Caki2 (cell line): ENCODE measurements at regions not wholly inside any gene's neighbourhood (a gene's known extent, or its start where the extent isn't known, plus 50 kb on each side); places are given as distances from the start of the nearest gene placed in this dataset.
A peak's percentile ranks its signal among the peaks of the same experiment; 100 is the strongest.

Experiments used
- DNase-seq: peaks from one replicate; pipeline ENCODE4 v3.0.0-alpha.2; 2015; ENCODE audit warnings: low read depth
- in situ Hi-C: cut with HindIII; loops from 2 replicates; pipeline ENCODE4 v1.10.0; 2016; ENCODE audit warnings: low sequenced_read_pairs, low pct_unique_long_range_greater_than_20kb, mixed read lengths

GRCh38 chr5:34490506-34491250 is 165.4 kb upstream of the RAI14 start:
- DNase-seq: no peak
- in situ Hi-C loops: no loop called here

GRCh38 chr5:34491251-34491620 is 164.9 kb upstream of the RAI14 start:
- DNase-seq: no peak
- in situ Hi-C loops: no loop called here

- no peak for DNase-seq
- in situ Hi-C loops: no loop called here
These were observed 161.9 kb upstream of the RAI14 start for GRCh38 chr5:34494111-34494755.

GRCh38 chr5:34495178-34495577 is 160.9 kb upstream of the RAI14 start:
- in situ Hi-C loops: no loop called here
- DNase-seq: no peak

GRCh38 chr5:34496260-34496691 is 159.9 kb upstream of the RAI14 start:
- DNase-seq: no peak
- in situ Hi-C loops: no loop called here

- in situ Hi-C loops: no loop called here
These were observed 159.2 kb upstream of the RAI14 start for GRCh38 chr5:34496701-34497469.

GRCh38 chr5:34497470-34497808 is 158.7 kb upstream of the RAI14 start:
- in situ Hi-C loops: no loop called here
- no peak for DNase-seq

More at GRCh38 chr5:34496701-34497469, 159.2 kb upstream of the RAI14 start:
- no peak for DNase-seq

- DNase-seq: no peak
- in situ Hi-C loops: no loop called here
These were observed 157.6 kb upstream of the RAI14 start for GRCh38 chr5:34498572-34498971.

GRCh38 chr5:34499001-34499734 is 157.0 kb upstream of the RAI14 start:
- in situ Hi-C loops: no loop called here
- DNase-seq: peak; percentile 70

- in situ Hi-C loops: no loop called here
- DNase-seq: peak; percentile 50
These were observed 155.8 kb upstream of the RAI14 start for GRCh38 chr5:34500236-34500847.

- no peak for DNase-seq
- in situ Hi-C loops: no loop called here
These were observed 155.1 kb upstream of the RAI14 start for GRCh38 chr5:34501016-34501415.

GRCh38 chr5:34501840-34502239 is 154.3 kb upstream of the RAI14 start:
- in situ Hi-C loops: no loop called here
- peak; percentile 56 for DNase-seq

GRCh38 chr5:34502581-34502980 is 153.5 kb upstream of the RAI14 start:
- in situ Hi-C loops: no loop called here
- DNase-seq: no peak

GRCh38 chr5:34503379-34504253 is 152.5 kb upstream of the RAI14 start:
- in situ Hi-C loops: no loop called here
- no peak for DNase-seq

GRCh38 chr5:34504967-34505366 is 151.2 kb upstream of the RAI14 start:
- no peak for DNase-seq
- in situ Hi-C loops: no loop called here

GRCh38 chr5:34505731-34506130 is 150.4 kb upstream of the RAI14 start:
- no peak for DNase-seq
- in situ Hi-C loops: no loop called here

GRCh38 chr5:34507933-34508332 is 148.2 kb upstream of the RAI14 start:
- no peak for DNase-seq
- in situ Hi-C loops: no loop called here
